Inflammatory macrophage treated with lipopolysaccharide for 4 hours (primary cell): ENCODE measurements at regions not wholly inside any gene's neighbourhood (a gene's known extent, or its start where the extent isn't known, plus 50 kb on each side); places are given as distances from the start of the nearest gene placed in this dataset.
"Not testable (repeated sequence)": the region's sequence is repeated elsewhere in the genome, so short reads cannot be mapped to it uniquely, and the experiment has no call there.

Experiments used
- DNase-seq: peaks from one replicate; pipeline ENCODE4 v3.0.0-alpha.2; 2020

DNA sequence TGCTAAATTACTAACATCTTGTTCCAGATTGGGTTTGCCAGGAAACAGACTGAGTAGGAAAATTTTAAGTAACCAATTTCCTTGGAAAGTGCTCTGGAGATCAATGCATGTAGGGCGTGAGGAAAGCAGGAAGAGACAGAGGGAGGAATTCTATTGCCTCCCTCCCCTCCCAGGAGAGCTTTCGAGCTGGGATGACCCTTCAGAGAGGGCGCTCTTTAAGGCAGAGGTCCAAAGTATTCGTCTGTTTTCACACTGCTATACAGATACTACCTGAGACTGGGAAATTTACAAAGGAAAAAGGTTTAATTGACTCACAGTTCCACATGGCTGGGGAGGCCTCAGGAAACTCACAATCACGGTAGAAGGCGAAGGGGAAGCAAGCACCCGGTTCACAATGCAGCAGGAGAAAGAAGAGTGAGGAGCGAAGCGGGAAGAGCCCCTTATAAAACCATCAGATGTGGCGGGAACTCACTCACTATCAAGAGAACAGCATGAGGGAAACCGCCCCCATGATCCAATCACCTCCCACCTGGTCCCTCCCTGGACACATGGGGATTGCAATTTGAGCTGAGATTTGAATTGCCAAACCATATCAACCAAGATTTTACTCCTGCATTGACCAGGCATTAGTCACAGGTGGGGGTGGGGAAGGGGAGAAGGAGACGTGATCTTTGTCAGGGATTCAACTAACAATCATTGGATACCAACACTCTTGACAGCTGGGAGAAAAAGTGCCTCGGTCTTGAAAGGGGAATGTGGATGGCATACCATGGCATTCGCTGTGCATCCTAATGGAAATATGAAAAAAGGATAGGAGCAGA lies 63.8 kb downstream of the SLITRK2 start:
- no peak for DNase-seq

- no peak for DNase-seq
Observed at GRCh38 chrX:145886469-145886868, 68.8 kb downstream of the SLITRK2 start.

GRCh38 chrX:145910017-145910416 lies 92.4 kb downstream of the SLITRK2 start:
- no peak for DNase-seq

GRCh38 chrX:145919400-145919799 lies 101.8 kb downstream of the SLITRK2 start:
- no peak for DNase-seq

DNA sequence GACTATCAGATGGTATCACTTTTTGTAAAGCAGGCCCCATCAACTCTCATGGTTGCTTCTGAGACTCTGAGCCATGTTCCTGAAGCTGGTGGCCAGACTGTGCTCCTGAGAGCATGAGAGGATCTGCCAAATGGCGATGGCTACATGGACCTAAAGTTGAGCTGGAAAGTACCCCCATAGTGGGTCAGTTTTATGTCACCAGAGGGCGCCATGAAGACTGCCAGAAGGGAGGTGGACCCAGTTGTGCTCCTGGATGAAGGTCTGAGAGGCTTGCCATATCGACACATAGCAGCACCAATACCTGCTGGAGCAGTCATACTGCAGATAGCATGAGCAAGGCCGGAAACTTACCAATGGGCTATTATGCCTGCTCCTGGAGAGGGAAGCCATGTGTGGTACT lies 105.7 kb downstream of the SLITRK2 start:
- DNase-seq: no peak

DNA sequence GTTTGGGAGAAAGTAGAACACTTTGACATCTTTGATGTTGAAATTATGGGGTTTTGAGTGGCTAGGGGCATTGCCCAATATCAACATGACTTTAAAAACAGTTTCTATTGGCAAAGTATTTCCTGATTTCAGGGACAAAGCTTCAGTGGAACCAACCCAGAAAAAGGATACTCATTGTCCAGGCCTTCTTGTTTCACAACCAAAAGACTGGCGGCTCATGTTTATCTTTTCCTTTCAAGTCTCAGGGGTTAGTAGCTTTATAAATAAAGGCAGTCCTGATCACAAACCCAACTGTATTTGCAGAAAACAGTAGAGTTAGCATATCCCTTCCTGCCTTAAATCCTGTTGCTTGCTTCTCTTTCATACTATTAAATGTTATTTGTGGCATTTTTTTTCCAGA lies 119.1 kb downstream of the SLITRK2 start:
- no peak for DNase-seq

DNA sequence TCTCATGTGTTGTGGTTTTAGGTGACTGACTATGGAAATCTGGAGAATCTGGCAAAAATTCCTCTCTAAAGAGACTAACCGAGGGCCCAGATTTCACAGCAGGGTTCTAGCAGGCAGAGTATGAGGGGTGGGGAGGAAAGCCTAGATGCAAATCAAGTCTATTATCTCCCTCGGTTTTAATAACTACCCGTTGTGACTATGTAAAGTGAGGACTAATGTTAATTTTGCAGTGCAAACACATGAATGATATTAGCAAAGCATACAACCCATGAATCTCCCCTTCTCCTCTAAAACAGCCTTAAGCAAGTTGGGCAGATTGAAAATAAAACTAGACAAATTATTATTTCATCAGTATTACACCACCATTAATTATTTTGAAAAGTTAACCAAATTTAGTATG lies 131.4 kb downstream of the SLITRK2 start:
- no peak for DNase-seq

DNA sequence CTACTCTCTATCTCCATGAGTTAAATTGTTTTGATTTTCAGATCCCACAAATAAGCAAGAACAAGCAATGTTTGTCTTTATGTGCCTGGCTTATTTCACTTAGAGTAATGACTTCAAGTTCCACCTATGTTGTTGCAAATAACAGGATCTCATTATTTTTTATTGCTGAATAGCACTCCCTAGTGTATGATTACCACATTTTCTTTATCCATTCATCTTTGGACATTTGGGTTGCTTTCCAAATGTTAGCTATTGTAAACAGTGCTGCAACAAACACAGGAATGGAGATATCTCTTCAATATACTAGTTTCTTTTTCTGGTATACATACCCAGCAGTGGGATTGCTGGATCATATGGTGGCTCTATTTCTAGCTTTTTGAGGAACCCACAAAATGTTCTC lies 136.0 kb downstream of the SLITRK2 start:
- no peak for DNase-seq

DNA sequence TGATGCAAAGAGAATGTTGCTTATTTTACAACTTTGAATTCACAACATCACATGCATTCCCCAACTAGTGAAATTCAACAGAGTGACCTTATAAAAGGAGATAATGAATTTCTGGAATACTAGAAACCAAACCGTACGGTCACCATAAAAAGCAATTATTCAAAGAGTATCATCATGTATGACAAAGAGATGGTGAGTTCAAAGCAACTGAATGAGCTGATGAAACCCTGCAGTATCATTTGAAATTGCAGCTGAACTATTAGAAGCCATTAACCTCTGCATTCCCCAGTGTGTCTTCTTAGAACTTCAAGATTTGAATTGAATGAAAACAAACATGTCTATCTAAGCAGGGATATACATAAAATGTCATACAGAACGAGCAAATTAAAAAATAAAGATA lies 172.4 kb downstream of the SLITRK2 start:
- DNase-seq: no peak

DNA sequence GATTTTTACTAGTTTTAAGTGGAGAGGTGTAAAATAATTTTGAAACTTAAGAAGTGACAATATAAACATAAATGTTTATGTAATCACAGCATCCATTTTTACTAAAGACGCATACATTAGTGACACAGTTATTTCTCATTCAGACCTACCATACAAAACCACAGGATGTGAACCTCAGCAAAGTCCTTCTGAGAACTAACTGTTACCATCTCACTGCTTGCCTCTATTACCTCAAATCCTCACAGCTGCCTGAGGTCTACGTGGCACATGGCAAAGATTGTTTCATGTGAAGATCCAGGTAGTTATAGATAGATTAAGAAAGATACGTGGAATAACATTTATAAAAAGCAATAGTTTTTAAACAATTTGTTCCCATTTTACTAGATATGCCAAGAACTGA lies 189.0 kb downstream of the SLITRK2 start:
- DNase-seq: no peak

GRCh38 chrX:146036000-146036399 lies 218.4 kb downstream of the SLITRK2 start:
- DNase-seq: no peak

- no peak for DNase-seq
Observed at GRCh38 chrX:146041741-146042140, 224.1 kb downstream of the SLITRK2 start.

DNA sequence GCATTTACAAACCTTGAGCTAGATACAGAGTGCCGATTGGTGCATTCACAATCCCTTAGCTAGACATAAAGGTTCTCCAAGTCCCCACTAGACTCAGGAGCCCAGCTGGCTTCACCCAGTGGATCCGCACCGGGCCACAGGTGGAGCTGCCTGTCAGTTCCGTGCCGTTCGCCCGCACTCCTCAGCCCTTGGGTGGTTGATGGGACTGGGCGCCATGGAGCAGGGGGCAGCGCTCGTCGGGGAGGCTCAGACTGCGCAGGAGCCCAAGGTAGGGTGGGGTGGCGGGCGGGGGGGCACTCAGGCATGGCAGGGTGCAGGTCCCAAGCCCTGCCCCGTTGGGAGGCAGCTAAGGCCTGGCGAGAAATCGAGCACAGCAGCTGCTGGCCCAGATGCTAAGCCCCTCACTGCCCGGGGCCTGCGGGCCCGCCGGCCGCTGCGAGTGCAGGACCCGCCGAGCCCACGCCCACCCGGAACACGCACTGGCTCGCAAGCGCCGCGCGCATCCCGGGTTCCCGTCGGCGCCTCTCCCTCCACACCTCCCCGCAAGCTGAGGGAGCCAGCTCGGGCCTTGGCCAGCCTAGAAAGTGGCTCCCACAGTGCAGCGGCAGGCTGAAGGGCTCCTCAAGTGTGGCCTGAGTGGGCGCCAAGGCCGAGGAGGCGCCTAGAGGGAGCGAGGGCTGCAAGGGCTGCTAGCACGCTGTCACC lies 228.5 kb downstream of the SLITRK2 start:
- DNase-seq: not testable (repeated sequence)

DNA sequence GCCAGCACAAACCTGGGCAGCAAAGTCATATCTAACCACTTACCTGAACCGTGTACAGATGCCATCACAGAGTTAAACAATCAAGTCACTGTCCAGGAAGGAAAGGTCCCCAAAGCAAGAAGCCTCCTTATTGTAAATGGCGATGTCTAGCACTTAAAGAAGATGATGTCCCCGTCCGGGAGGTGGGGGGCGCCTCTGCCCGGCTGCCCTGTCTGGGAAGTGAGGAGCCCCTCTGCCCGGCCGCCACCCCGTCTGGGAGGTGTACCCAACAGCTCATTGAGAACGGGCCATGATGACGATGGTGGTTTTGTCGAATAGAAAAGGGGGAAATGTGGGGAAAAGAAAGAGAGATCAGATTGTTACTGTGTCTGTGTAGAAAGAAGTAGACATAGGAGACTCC lies 231.9 kb downstream of the SLITRK2 start:
- not testable (repeated sequence) for DNase-seq

GRCh38 chrX:146054311-146054710 lies 236.7 kb downstream of the SLITRK2 start:
- no peak for DNase-seq

DNA sequence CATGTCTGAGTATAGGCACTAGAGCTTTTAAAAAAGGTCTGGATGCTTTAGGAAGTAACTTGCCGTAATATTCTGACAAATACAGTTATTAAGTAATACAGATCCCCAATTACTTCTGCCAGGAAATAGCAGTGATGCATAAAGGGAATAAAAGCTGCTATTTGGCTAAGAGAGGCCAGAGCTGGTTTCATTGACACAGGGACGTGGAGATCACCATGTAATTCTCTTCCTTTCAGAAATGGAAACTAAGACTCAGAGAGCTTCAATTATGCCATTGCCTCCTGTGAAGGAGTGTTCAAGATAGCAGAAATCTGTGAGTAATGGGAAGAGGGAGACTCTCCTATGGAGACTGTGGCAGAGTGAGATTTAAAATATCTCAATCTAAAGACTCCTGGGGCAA lies 238.1 kb downstream of the SLITRK2 start:
- DNase-seq: no peak

- no peak for DNase-seq
Observed at GRCh38 chrX:146056511-146057081, 239.0 kb downstream of the SLITRK2 start.

- DNase-seq: no peak
Observed at GRCh38 chrX:146064156-146064555, 246.5 kb downstream of the SLITRK2 start.

- no peak for DNase-seq
Observed at GRCh38 chrX:146090732-146091131, 273.1 kb downstream of the SLITRK2 start.

DNA sequence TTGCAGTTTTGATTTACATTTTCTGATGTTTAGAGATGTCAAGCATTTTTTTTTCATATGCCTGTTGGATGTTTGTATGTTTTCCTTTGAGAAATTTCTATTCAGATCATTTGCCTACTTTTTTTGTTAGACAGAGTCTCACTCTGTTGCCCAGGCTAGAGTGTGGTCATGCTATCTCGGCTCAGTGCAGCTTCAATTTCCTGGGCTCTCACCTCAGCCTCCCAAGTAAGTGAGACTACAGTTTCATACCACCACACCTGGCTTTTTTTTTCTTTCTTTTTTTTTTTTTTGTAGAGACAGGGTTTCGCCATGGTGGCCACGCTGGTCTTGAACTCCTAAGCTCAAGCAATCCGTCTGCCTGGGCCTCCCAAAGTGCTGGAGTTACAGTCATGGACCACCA lies 291.7 kb downstream of the SLITRK2 start:
- no peak for DNase-seq

- not testable (repeated sequence) for DNase-seq
Observed at GRCh38 chrX:146119074-146119473, 301.4 kb downstream of the SLITRK2 start.

DNA sequence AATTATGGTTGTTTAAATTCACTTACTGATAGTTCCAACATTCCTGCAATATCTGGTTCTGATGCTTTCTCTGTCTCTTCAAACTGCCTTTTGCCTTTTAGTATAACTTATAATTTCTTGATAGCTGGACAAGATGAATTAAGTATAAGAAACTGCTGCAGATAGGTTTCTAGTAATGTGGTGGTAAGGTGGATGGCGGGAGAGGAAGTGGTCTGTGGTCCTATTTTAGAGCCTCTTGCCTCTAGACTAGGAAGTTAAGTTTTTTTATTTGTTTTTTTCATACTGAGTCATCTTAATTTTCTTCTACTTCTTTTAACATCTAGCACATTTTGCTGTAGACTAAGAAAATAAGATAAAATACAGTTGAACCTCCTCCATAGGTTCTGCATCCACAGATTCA lies 310.0 kb downstream of the SLITRK2 start:
- no peak for DNase-seq

DNA sequence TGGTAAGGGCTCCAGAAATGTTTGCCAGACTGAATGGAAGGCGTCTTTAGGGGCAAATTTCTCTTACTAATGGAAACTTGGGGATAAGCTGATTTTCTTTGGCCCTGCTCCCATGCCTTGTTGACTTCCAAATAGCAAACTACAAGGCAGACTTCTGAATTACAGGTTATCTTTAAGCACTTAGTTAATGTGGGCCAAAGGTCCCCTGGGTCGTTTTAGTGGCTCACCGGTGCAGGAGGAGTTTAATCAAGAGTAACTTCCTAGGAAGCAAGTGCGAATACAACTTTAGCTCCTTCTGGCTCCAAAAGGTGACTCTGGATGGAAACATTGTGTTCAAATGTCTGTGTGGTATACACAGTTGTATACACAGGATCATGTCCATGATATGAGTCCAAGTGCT lies 323.6 kb downstream of the SLITRK2 start:
- DNase-seq: no peak

DNA sequence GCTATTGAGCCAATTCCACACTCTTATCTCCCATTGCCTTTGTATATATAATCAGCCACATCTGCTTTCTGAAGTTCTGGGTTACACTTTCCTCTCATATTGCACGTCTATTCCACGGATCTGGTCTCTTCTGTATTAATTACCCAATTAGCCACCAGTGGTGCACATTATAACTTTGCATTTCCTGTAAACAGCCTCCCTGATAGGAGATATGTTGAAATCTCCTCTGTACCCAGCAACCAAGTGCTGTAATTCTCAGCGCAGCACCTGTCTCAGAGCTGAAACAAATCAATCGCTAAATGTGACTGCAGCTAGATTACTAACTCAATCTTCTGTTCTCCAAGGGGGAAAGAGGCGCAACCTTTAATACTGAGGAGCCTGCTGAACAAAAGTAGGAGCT lies 326.4 kb downstream of the SLITRK2 start:
- DNase-seq: no peak
